ENCODE measurements at regions not wholly inside any gene's neighbourhood (a gene's known extent, or its start where the extent isn't known, plus 50 kb on each side); places are given as distances from the start of the nearest gene placed in this dataset.

- TF ChIP-seq ZNF512 (CRISPR knock-in tag; IDR thresholded peaks at IDR 0.05; ENCODE audit: borderline replicate concordance) (no peak), CTCF (IDR thresholded peaks at IDR 0.05) (no peak), ZNF121 (CRISPR knock-in tag; IDR thresholded peaks at IDR 0.05) (no peak), ELF4 (CRISPR knock-in tag; IDR thresholded peaks at IDR 0.05; ENCODE audit: low read depth) (no peak), CREB1 (CRISPR knock-in tag; IDR thresholded peaks at IDR 0.05) (no peak), STAT6 (CRISPR knock-in tag; conservative IDR thresholded peaks at IDR 0.05; ENCODE audit: low read depth) (no peak), NR2C2 (CRISPR knock-in tag; IDR thresholded peaks at IDR 0.05) (no peak), FOXP1 (CRISPR knock-in tag; IDR thresholded peaks at IDR 0.05; ENCODE audit: borderline replicate concordance) (no peak), CREM (CRISPR knock-in tag; IDR thresholded peaks at IDR 0.05) (no peak), MAX (CRISPR knock-in tag; IDR thresholded peaks at IDR 0.05) (no peak), TEAD4 (CRISPR knock-in tag; IDR thresholded peaks at IDR 0.05) (no peak), IRF2 (CRISPR knock-in tag; IDR thresholded peaks at IDR 0.05; ENCODE audit: borderline replicate concordance, low read depth) (no peak), USF2 (CRISPR knock-in tag; IDR thresholded peaks at IDR 0.05) (no peak)
These were observed 98.6 kb downstream of the TMEM17 start for GRCh38 chr2:62407401-62407800.

Measured in WTC11 (cell line).